ENCODE measurements at regions not wholly inside any gene's neighbourhood (a gene's known extent, or its start where the extent isn't known, plus 50 kb on each side); places are given as distances from the start of the nearest gene placed in this dataset.

DNA sequence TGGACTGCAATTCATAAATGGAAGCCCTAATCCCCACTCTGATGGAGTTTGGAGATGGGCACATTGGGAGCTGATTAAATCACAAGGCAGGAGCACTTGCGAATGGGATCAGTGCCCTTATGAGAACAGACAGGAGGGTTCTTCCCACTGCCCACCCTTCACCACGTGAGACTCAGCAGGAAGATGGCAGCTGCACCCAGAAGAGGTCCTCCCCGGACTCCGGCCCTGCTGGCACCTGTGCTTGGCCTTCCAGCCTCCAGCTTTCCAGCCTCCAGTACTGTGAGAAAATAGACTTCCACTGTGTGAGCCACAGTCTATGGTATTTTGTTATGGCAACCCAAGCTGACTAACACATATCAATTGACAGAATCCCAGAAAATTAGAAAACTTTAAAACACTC, 267.6 kb upstream of the SALL3 start:
- Histone ChIP-seq H3K36me3 (ENCODE audit: insufficient read depth, low read depth, low read length) (no peaks in the 10 kb centered on the region), H3K27ac (ENCODE audit: low read length) (no peak overlapping the region), H3K9me3 (ENCODE audit: insufficient read depth, low read depth, low read length) (peaks cover 11% of the 10 kb centered on the region), H3K27me3 (ENCODE audit: insufficient read depth, low read length) (no peaks in the 10 kb centered on the region; the same call in 1 of the 2 replicates), H3K4me1 (ENCODE audit: insufficient read depth, low read length) (no peaks in the 10 kb centered on the region), H3K4me3 (ENCODE audit: low read length) (no peak overlapping the region), H3K9ac (ENCODE audit: low read depth, low read length) (no peak overlapping the region)

DNA sequence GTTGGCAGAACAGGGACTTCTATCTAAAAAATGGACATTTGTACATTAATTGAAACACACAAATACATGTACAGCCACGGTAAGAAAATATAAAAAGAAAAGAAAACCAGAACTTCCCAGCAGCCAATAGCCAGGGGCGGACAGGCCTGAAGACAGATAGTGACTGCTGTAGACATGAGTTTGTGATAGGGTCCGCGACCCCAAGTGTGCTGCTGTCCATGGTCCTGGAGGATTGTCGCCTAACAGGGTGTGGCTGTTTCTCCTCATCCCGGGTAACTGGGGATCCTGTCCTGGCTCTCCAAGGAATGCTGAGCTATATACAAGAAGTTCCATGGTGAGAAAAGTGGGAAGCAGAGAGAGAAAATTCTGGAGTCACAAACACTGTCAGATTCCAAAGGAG, 266.5 kb upstream of the SALL3 start:
- Histone ChIP-seq H3K9ac (ENCODE audit: low read depth, low read length) (no peak overlapping the region), H3K36me3 (ENCODE audit: insufficient read depth, low read depth, low read length) (no peaks in the 10 kb centered on the region), H3K4me1 (ENCODE audit: insufficient read depth, low read length) (no peaks in the 10 kb centered on the region), H3K27me3 (ENCODE audit: insufficient read depth, low read length) (no peaks in the 10 kb centered on the region; the same call in 1 of the 2 replicates), H3K4me3 (ENCODE audit: low read length) (no peak overlapping the region), H3K9me3 (ENCODE audit: insufficient read depth, low read depth, low read length) (peaks cover 8% of the 10 kb centered on the region; the same call in 1 of the 2 replicates), H3K27ac (ENCODE audit: low read length) (no peak overlapping the region)

DNA sequence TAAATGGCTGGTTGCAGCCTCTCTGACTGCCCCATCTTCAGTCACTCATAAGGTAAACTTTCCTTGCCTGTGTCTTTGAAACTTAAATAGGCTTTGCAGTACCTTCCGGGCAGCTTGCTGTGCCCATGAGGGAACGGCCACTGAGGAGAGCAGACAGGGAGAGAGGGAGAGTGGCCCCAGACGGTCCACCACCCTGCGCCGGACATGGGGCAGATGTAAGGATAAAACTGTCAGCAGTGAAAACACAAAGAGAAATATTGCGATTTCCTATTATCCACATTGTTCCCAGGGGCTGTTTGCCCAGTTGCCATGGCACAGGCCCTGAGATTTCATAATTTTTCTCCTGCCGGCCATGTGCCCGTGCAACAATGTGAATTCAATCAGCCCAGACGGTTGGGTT, 265.9 kb upstream of the SALL3 start:
- peaks cover 1% of the 10 kb centered on the region; the same call in 1 of the 2 replicates for H3K9me3 ChIP-seq (ENCODE audit: insufficient read depth, low read depth, low read length)
- H3K9ac ChIP-seq (ENCODE audit: low read depth, low read length): no peak overlapping the region
- H3K27ac ChIP-seq (ENCODE audit: low read length): no peak overlapping the region
- H3K4me1 ChIP-seq (ENCODE audit: insufficient read depth, low read length): no peaks in the 10 kb centered on the region
- H3K4me3 ChIP-seq (ENCODE audit: low read length): no peak overlapping the region
- H3K36me3 ChIP-seq (ENCODE audit: insufficient read depth, low read depth, low read length): no peaks in the 10 kb centered on the region
- no peaks in the 10 kb centered on the region; the same call in 1 of the 2 replicates for H3K27me3 ChIP-seq (ENCODE audit: insufficient read depth, low read length)

- no peak overlapping the region for H3K27ac ChIP-seq (ENCODE audit: low read length)
- peaks cover 7% of the 10 kb centered on the region; the same call in 1 of the 2 replicates for H3K27me3 ChIP-seq (ENCODE audit: insufficient read depth, low read length)
- H3K36me3 ChIP-seq (ENCODE audit: insufficient read depth, low read depth, low read length): no peaks in the 10 kb centered on the region
- no peaks in the 10 kb centered on the region for H3K9me3 ChIP-seq (ENCODE audit: insufficient read depth, low read depth, low read length)
- H3K4me1 ChIP-seq (ENCODE audit: insufficient read depth, low read length): no peaks in the 10 kb centered on the region
- no peak overlapping the region for H3K9ac ChIP-seq (ENCODE audit: low read depth, low read length)
- H3K4me3 ChIP-seq (ENCODE audit: low read length): no peak overlapping the region
Measured at GRCh38 chr18:78716022-78716421, 263.6 kb upstream of the SALL3 start.

DNA sequence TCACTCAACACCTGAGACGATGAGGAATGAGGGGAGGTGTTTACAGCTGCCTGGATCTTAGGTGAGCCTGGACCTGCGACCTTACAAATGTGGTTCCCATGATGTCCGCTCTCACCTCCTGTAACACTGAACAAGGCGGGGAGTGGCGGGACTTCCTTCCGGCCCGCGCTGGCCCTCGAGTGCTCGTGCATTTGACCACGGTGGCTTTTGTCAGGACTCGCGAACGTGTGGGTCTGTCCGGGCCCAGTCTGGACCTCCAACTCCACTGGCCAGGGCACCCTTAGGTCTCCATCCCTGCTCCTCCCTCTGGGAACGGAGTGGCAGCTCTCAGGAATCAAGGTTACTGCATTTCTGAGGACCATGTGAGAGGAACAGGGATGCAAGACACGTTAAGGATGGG, 263.0 kb upstream of the SALL3 start:
- no peak overlapping the region for H3K9ac ChIP-seq (ENCODE audit: low read depth, low read length)
- no peaks in the 10 kb centered on the region for H3K9me3 ChIP-seq (ENCODE audit: insufficient read depth, low read depth, low read length)
- peaks cover 4% of the 10 kb centered on the region; the same call in 1 of the 2 replicates for H3K4me1 ChIP-seq (ENCODE audit: insufficient read depth, low read length)
- H3K36me3 ChIP-seq (ENCODE audit: insufficient read depth, low read depth, low read length): no peaks in the 10 kb centered on the region
- H3K27me3 ChIP-seq (ENCODE audit: insufficient read depth, low read length): peaks cover 7% of the 10 kb centered on the region; the same call in 1 of the 2 replicates
- no peak overlapping the region for H3K27ac ChIP-seq (ENCODE audit: low read length)
- no peak overlapping the region for H3K4me3 ChIP-seq (ENCODE audit: low read length)

DNA sequence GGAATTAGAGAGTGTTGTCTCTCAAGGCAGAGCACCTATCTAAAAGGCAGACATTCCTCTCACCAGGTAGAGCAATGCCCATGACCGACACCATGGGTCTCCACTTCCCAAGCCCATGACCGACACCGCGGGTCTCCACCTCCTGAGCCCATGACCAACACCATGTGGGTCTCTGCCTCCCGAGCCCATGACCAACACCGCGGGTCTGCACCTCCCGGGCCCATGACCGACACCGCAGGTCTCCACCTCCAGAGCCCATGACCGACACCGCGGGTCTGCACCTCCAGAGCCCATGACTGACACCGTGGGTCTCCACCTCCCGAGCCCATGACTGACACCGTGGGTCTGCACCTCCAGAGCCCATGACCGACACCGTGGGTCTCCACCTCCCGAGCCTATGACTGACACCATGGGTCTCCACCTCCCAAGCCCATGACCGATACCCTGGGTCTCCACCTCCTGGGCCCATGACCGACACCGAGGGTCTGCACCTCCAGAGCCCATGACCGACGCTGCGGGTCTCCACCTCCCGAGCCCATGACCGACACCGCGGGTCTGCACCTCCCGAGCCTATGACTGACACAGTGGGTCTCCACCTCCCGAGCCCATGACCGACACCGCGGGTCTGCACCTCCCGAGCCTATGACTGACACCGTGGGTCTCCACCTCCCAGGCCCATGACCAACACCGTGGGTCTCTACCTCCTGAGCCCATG, 262.4 kb upstream of the SALL3 start:
- peaks cover 10% of the 10 kb centered on the region; the same call in 1 of the 2 replicates for H3K4me1 ChIP-seq (ENCODE audit: insufficient read depth, low read length)
- H3K9me3 ChIP-seq (ENCODE audit: insufficient read depth, low read depth, low read length): no peaks in the 10 kb centered on the region
- H3K36me3 ChIP-seq (ENCODE audit: insufficient read depth, low read depth, low read length): no peaks in the 10 kb centered on the region
- peaks cover 7% of the 10 kb centered on the region; the same call in 1 of the 2 replicates for H3K27me3 ChIP-seq (ENCODE audit: insufficient read depth, low read length)
- H3K9ac ChIP-seq (ENCODE audit: low read depth, low read length): no peak overlapping the region
- H3K4me3 ChIP-seq (ENCODE audit: low read length): no peak overlapping the region
- no peak overlapping the region for H3K27ac ChIP-seq (ENCODE audit: low read length)

DNA sequence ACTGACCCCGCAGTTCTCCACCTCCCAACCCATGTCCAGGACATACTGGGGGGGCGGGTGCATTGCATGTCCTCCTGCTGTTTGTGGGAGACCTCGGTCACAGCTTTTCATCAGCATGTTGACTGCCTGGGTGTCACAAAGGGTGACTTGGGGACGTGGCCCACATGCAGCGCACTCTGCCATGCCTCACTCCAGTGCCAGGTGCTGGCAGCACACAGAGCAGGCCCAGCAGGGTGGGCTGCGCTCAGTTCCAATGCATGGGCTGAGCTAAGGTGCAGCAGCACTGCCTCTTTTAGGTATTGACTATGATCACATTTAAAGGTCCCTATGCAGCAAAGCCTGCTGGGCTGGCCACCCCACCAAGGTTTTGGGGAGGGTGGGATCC, 261.9 kb upstream of the SALL3 start:
- H3K4me1 ChIP-seq (ENCODE audit: insufficient read depth, low read length): peaks cover 16% of the 10 kb centered on the region; the same call in 1 of the 2 replicates
- no peaks in the 10 kb centered on the region for H3K9me3 ChIP-seq (ENCODE audit: insufficient read depth, low read depth, low read length)
- H3K9ac ChIP-seq (ENCODE audit: low read depth, low read length): no peak overlapping the region
- no peak overlapping the region for H3K27ac ChIP-seq (ENCODE audit: low read length)
- H3K27me3 ChIP-seq (ENCODE audit: insufficient read depth, low read length): peaks cover 7% of the 10 kb centered on the region; the same call in 1 of the 2 replicates
- H3K36me3 ChIP-seq (ENCODE audit: insufficient read depth, low read depth, low read length): no peaks in the 10 kb centered on the region
- H3K4me3 ChIP-seq (ENCODE audit: low read length): no peak overlapping the region

GRCh38 chr18:78719821-78720220, 259.8 kb upstream of the SALL3 start:
- H3K27me3 ChIP-seq (ENCODE audit: insufficient read depth, low read length): 0 out of 2 replicates have a peak, but pooled peaks cover 7% of the 10 kb centered on the region
- no peak overlapping the region for H3K4me3 ChIP-seq (ENCODE audit: low read length)
- H3K27ac ChIP-seq (ENCODE audit: low read length): no peak overlapping the region
- no peak overlapping the region for H3K9ac ChIP-seq (ENCODE audit: low read depth, low read length)
- no peaks in the 10 kb centered on the region for H3K9me3 ChIP-seq (ENCODE audit: insufficient read depth, low read depth, low read length)
- no peaks in the 10 kb centered on the region for H3K36me3 ChIP-seq (ENCODE audit: insufficient read depth, low read depth, low read length)
- H3K4me1 ChIP-seq (ENCODE audit: insufficient read depth, low read length): peaks cover 28% of the 10 kb centered on the region

GRCh38 chr18:78720456-78721237, 259.0 kb upstream of the SALL3 start:
- H3K36me3 ChIP-seq (ENCODE audit: insufficient read depth, low read depth, low read length): no peaks in the 10 kb centered on the region
- H3K9ac ChIP-seq (ENCODE audit: low read depth, low read length): no peak overlapping the region
- H3K27me3 ChIP-seq (ENCODE audit: insufficient read depth, low read length): 0 out of 2 replicates have a peak, but pooled peaks cover 7% of the 10 kb centered on the region
- H3K27ac ChIP-seq (ENCODE audit: low read length): no peak overlapping the region
- H3K9me3 ChIP-seq (ENCODE audit: insufficient read depth, low read depth, low read length): no peaks in the 10 kb centered on the region
- peaks cover 28% of the 10 kb centered on the region for H3K4me1 ChIP-seq (ENCODE audit: insufficient read depth, low read length)
- H3K4me3 ChIP-seq (ENCODE audit: low read length): no peak overlapping the region

DNA sequence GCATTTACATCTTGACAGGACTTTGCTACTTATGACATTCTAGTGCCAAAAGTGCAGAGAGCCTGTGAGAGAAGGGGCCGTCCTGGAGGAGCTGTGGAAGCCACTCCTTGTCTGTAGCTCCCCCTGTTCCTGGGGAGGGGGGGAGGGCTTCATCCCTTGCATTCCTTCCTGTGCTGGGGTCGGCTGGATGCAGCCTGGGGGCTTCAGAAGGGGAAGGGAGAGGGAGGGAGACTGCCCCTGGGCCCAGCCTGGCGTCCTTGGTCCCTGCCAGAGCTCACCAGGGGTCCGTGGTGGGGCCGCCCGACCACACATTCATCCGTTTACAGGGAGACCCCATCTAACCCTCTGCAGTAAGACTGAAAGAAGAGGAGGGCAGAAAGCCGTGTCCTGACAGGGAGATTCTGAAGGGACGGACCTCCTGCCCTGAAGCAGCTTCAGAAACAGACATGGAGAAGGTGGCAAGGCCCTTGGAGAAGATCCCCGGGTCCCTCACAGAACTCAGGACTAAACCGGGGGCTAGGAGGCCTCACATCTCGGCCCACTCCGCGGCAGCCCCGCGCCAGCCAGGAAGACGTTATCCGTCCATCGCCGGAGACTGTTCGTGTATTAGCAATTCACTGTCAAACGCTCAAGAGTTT, 258.3 kb upstream of the SALL3 start:
- H3K9me3 ChIP-seq (ENCODE audit: insufficient read depth, low read depth, low read length): no peaks in the 10 kb centered on the region
- H3K27me3 ChIP-seq (ENCODE audit: insufficient read depth, low read length): 0 out of 2 replicates have a peak, but pooled peaks cover 7% of the 10 kb centered on the region
- H3K27ac ChIP-seq (ENCODE audit: low read length): no peak overlapping the region
- peak overlapping the region; percentile 44; the same call in 1 of the 2 replicates for H3K4me3 ChIP-seq (ENCODE audit: low read length)
- no peaks in the 10 kb centered on the region for H3K36me3 ChIP-seq (ENCODE audit: insufficient read depth, low read depth, low read length)
- peaks cover 28% of the 10 kb centered on the region for H3K4me1 ChIP-seq (ENCODE audit: insufficient read depth, low read length)
- H3K9ac ChIP-seq (ENCODE audit: low read depth, low read length): peak overlapping the region; percentile 51; the same call in 1 of the 2 replicates

GRCh38 chr18:78721981-78722380, 257.6 kb upstream of the SALL3 start:
- H3K36me3 ChIP-seq (ENCODE audit: insufficient read depth, low read depth, low read length): no peaks in the 10 kb centered on the region
- H3K4me3 ChIP-seq (ENCODE audit: low read length): peak overlapping the region; percentile 44; the same call in 1 of the 2 replicates
- H3K9ac ChIP-seq (ENCODE audit: low read depth, low read length): no peak overlapping the region; the same call in 1 of the 2 replicates
- no peaks in the 10 kb centered on the region for H3K9me3 ChIP-seq (ENCODE audit: insufficient read depth, low read depth, low read length)
- peaks cover 28% of the 10 kb centered on the region for H3K4me1 ChIP-seq (ENCODE audit: insufficient read depth, low read length)
- H3K27me3 ChIP-seq (ENCODE audit: insufficient read depth, low read length): 0 out of 2 replicates have a peak, but pooled peaks cover 7% of the 10 kb centered on the region
- no peak overlapping the region for H3K27ac ChIP-seq (ENCODE audit: low read length)
